HEK293 (cell line): ENCODE measurements at regions not wholly inside any gene's neighbourhood (a gene's known extent, or its start where the extent isn't known, plus 50 kb on each side); places are given as distances from the start of the nearest gene placed in this dataset.

Experiments
- CTCF ChIA-PET: fragments of 350-600 bp; formaldehyde crosslinking; extraction: SDS; loops from one replicate; lab custom pipeline; 2021; ENCODE audit warnings: antibody characterized with exemption; lab: Yijun Ruan, JAX
- POLR2A ChIA-PET: fragments of 300-600 bp; formaldehyde crosslinking; extraction: SDS; loops from one replicate; lab custom pipeline; 2020; ENCODE audit warnings: antibody characterized with exemption, inconsistent platforms; lab: Yijun Ruan, JAX
- H3K27ac ChIP-seq: fragments of 200-500 bp; sonication (Bioruptor generic); 2 replicates; pipeline ENCODE4 v1.5.1; 2014; ENCODE audit warnings: low read depth, low read length, control low read depth, inconsistent platforms; ENCODE audit errors: extremely low read depth
- H3K36me3 ChIP-seq, 2 experiments: fragments of 200-500 bp in 1 of 2; sonication (Bioruptor generic) in 1 of 2; 1 replicate in 1 of 2; 2 replicates in 1 of 2; pipeline ENCODE4 v1.5.1; 2014 to 2017; ENCODE audit warnings: inconsistent platforms in 2 of 2, low read length in 2 of 2; ENCODE audit not compliant: control insufficient read depth in 2 of 2, insufficient read depth in 1 of 2
- H3K4me1 ChIP-seq: fragments of 200-500 bp; sonication (Bioruptor generic); 2 replicates; pipeline ENCODE4 v1.5.1; 2014; ENCODE audit warnings: mild to moderate bottlenecking, low read length, inconsistent platforms; ENCODE audit not compliant: control insufficient read depth, insufficient read depth
- H3K4me3 ChIP-seq: 2 replicates; pipeline ENCODE4 v1.5.1; 2011; ENCODE audit warnings: low read depth, mild to moderate bottlenecking, control low read depth, low read length, moderate library complexity
- H3K9me3 ChIP-seq: fragments of 200-500 bp; sonication (Bioruptor generic); 2 replicates; pipeline ENCODE4 v1.5.1; 2014; ENCODE audit warnings: low read depth, low read length, inconsistent platforms; ENCODE audit not compliant: control insufficient read depth, insufficient read depth
- BCL6B ChIP-seq: fragments of 450-650 bp; formaldehyde crosslinking; IDR thresholded peaks from 2 replicates; pipeline ENCODE4 v1.5.1; 2017; ENCODE audit warnings: missing biosample characterization, missing genetic modification characterization
- EGR2 ChIP-seq: fragments of 450-650 bp; formaldehyde crosslinking; IDR thresholded peaks from 2 replicates; pipeline ENCODE4 v1.5.1; 2016; ENCODE audit warnings: low read depth, missing biosample characterization, missing genetic modification characterization
- HOXA7 ChIP-seq: sonication (generic); formaldehyde crosslinking; IDR thresholded peaks from 2 replicates; pipeline ENCODE4 v1.8.1; 2022; ENCODE audit warnings: missing genetic modification reagents, borderline replicate concordance
- KLF1 ChIP-seq: fragments of 450-650 bp; formaldehyde crosslinking; IDR thresholded peaks from 2 replicates; pipeline ENCODE4 v1.5.1; 2016; ENCODE audit warnings: missing biosample characterization, missing genetic modification characterization
- TSHZ1 ChIP-seq: fragments of 450-650 bp; formaldehyde crosslinking; IDR thresholded peaks from 2 replicates; pipeline ENCODE4 v1.5.1; 2016; ENCODE audit warnings: missing biosample characterization, missing genetic modification characterization, borderline replicate concordance
- ZBTB44 ChIP-seq: fragments of 450-650 bp; IDR thresholded peaks from 2 replicates; pipeline ENCODE4 v1.5.1; 2018; ENCODE audit warnings: missing biosample characterization, mild to moderate bottlenecking, missing genetic modification characterization
- ZBTB48 ChIP-seq: fragments of 450-650 bp; formaldehyde crosslinking; IDR thresholded peaks from 2 replicates; pipeline ENCODE4 v1.5.1; 2016; ENCODE audit warnings: missing biosample characterization, missing genetic modification characterization
- ZFP37 ChIP-seq: fragments of 450-650 bp; formaldehyde crosslinking; IDR thresholded peaks from 2 replicates; pipeline ENCODE4 v1.5.1; 2016; ENCODE audit warnings: missing biosample characterization, missing genetic modification characterization
- ZNF280C ChIP-seq: fragments of 450-650 bp; formaldehyde crosslinking; IDR thresholded peaks from 2 replicates; pipeline ENCODE4 v1.5.1; 2016; ENCODE audit warnings: missing biosample characterization, missing genetic modification characterization
- ZNF280D ChIP-seq: fragments of 450-650 bp; formaldehyde crosslinking; IDR thresholded peaks from 2 replicates; pipeline ENCODE4 v1.5.1; 2016; ENCODE audit warnings: missing biosample characterization, missing genetic modification characterization
- ZNF366 ChIP-seq: fragments of 450-650 bp; formaldehyde crosslinking; conservative IDR thresholded peaks from 2 replicates; pipeline ENCODE4 v1.5.1; 2016; ENCODE audit warnings: missing biosample characterization, missing genetic modification characterization
- ZNF658 ChIP-seq: fragments of 450-650 bp; formaldehyde crosslinking; IDR thresholded peaks from 2 replicates; pipeline ENCODE4; 2016; ENCODE audit warnings: missing biosample characterization, missing genetic modification characterization
- ZNF76 ChIP-seq: fragments of 450-650 bp; formaldehyde crosslinking; IDR thresholded peaks from 2 replicates; pipeline ENCODE4; 2016; ENCODE audit warnings: low read depth, missing biosample characterization, missing genetic modification characterization, borderline replicate concordance
- ZNF768 ChIP-seq: fragments of 450-650 bp; formaldehyde crosslinking; IDR thresholded peaks from 2 replicates; pipeline ENCODE4 v1.5.1; 2018; ENCODE audit warnings: missing biosample characterization, mild to moderate bottlenecking, missing genetic modification characterization
- ZNF791 ChIP-seq: fragments of 450-650 bp; formaldehyde crosslinking; IDR thresholded peaks from 2 replicates; pipeline ENCODE4 v1.5.1; 2016; ENCODE audit warnings: missing biosample characterization, missing genetic modification characterization
- ZSCAN4 ChIP-seq: fragments of 450-650 bp; formaldehyde crosslinking; IDR thresholded peaks from 2 replicates; pipeline ENCODE4 v1.5.1; 2017; ENCODE audit warnings: missing biosample characterization, missing genetic modification characterization
- TF ChIP-seq, protein P1 (sequence below): fragments of 450-650 bp; formaldehyde crosslinking; IDR thresholded peaks from 2 replicates; pipeline ENCODE4 v1.5.1; 2016; ENCODE audit warnings: missing biosample characterization, missing genetic modification characterization

DNA sequence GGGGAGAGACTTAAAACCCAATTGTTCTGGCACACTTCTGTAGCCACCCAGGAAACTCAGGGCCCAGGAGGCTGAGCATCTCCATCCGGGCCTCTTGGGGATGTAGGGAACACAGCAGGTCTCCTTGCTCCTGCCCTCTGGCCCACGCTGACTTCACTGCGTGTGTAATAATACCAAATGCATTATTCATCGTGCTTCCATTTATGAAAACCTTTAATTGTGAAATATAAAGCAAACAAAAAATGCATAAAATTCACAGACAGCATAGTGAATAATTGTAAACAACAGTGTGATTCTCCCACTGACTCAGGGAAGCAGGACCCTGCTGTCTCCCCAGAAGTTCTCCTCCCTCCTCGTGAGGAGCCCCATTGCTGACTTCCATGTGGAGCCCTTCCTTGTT, 70.3 kb upstream of the SHH start:
- CTCF ChIA-PET: no interaction called here
- no peaks in the 10 kb centered on the region for H3K36me3 ChIP-seq
- no peak overlapping the region for H3K4me3 ChIP-seq
- H3K27ac ChIP-seq: no peak overlapping the region
- no peak for TF ChIP-seq TSHZ1 (tag by site-specific recombination)
- no peak for TF ChIP-seq BCL6B (tag by site-specific recombination)
- TF ChIP-seq, protein P1, sequence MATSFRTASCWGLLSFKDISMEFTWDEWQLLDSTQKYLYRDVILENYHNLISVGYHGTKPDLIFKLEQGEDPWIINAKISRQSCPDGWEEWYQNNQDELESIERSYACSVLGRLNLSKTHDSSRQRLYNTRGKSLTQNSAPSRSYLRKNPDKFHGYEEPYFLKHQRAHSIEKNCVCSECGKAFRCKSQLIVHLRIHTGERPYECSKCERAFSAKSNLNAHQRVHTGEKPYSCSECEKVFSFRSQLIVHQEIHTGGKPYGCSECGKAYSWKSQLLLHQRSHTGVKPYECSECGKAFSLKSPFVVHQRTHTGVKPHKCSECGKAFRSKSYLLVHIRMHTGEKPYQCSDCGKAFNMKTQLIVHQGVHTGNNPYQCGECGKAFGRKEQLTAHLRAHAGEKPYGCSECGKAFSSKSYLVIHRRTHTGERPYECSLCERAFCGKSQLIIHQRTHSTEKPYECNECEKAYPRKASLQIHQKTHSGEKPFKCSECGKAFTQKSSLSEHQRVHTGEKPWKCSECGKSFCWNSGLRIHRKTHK (tag by site-specific recombination): no peak
- no peak for TF ChIP-seq ZSCAN4 (tag by site-specific recombination)
- no peak for TF ChIP-seq ZNF280C
- TF ChIP-seq HOXA7 (CRISPR knock-in tag): no peak
- no peak for TF ChIP-seq ZNF280D
- TF ChIP-seq, all 188 proteins: peak for 0
- no peaks in the 10 kb centered on the region for H3K4me1 ChIP-seq
- POLR2A ChIA-PET: no interaction called here
- no peaks in the 10 kb centered on the region for H3K9me3 ChIP-seq

DNA sequence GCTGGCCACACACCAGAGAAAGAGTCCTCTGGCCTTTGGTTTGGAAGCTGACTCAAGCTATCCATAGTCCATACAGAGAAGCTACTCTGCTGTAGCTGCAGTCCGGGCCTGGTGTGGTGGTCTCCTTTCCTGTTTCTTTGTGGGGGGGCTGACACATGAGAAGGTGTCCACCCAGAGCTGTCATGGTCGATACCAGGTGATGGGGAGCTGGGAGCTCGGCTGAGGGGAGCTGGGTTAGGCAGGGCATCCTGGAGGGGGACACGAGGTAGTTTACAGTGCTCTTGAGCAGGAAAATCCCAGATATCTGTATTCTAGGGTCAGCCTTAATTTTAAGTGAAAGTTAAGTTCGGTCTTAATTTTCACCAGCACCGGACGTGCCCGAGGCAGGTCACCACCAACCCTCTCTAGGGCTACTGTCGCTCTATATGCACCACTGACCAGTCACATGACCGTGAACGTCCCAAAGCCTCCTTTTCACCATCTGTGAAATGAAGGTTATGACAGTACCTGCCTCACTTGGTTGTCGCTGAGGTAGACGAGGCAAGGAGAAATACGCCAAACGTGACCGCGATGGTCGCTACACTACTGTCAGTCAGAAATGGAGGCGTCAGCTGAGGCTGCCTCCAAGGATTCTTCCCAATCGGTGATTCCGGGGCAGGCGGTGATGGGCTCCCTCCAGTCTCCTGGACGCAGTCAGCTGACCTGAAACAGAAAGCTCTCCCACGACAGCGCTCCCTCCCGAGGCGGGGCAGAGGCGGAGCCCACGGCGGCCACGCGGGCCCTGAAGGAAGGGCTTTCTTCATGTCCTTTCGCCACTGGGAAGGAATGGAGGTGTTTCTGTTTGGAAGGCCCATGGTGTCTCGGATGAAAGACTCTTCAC, 69.4 kb upstream of the SHH start:
- no peaks in the 10 kb centered on the region for H3K4me1 ChIP-seq
- no peak overlapping the region for H3K27ac ChIP-seq
- H3K4me3 ChIP-seq: no peak overlapping the region
- no peaks in the 10 kb centered on the region for H3K9me3 ChIP-seq
- H3K36me3 ChIP-seq: no peaks in the 10 kb centered on the region
- ChIA-PET POLR2A (no interaction called here), CTCF (no interaction called here)
- no peak for TF ChIP-seq ZNF658 (tag by site-specific recombination)
- TF ChIP-seq ZNF76: no peak
- TF ChIP-seq ZNF768 (tag by site-specific recombination): no peak
- TF ChIP-seq EGR2 (tag by site-specific recombination): no peak
- no peak for TF ChIP-seq ZNF366 (tag by site-specific recombination)
- TF ChIP-seq ZNF791 (tag by site-specific recombination): no peak
- no peak for TF ChIP-seq KLF1 (tag by site-specific recombination)
- TF ChIP-seq ZBTB48 (tag by site-specific recombination): no peak
- TF ChIP-seq ZFP37: no peak
- TF ChIP-seq ZBTB44: no peak
